ENCODE measurements at regions not wholly inside any gene's neighbourhood (a gene's known extent, or its start where the extent isn't known, plus 50 kb on each side); places are given as distances from the start of the nearest gene placed in this dataset.

DNA sequence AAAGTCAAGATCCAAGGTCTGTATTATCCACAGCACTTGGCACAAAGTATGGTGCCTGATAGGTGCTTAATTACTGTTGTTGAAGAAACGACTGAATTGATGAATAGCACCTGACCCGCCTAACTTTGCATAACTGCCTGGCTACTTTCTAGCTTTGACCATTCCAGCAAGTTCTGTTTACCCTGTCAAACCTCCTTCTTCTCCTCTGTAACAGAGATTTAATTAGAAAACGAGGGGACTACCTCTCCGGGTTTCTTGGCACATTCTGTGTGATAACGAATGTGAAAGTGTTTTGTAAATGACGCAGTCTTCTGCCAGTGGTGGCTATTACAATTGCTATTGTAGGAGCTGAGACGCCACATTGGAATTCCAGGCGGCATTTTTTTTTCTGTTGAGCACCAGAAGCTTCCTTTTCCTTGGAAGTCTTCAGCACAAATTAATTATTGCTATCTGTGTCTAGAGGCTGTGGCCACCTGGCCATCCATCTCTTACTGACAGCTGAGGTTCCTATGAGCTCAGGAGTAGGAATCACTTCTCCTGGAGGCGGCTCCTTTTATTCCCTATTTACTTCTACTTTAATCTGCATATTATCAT, 522.9 kb downstream of the HS3ST4 start:
- no peak overlapping the region for H3K4me3 Mint-ChIP-seq (ENCODE audit: low read depth, unreplicated experiment)
- no peak overlapping the region for H3K27ac Mint-ChIP-seq (ENCODE audit: unreplicated experiment)
- H3K36me3 Mint-ChIP-seq (ENCODE audit: insufficient read depth, unreplicated experiment) = no peaks in the 10 kb centered on the region
- no TSS peak for BruUV-seq (replicated peaks)
- H3K9me3 Mint-ChIP-seq (ENCODE audit: low read depth, unreplicated experiment) = peaks cover 17% of the 10 kb centered on the region
- intact Hi-C loops (cut with micrococcal nuclease; ENCODE audit: unreplicated experiment) = no loop called here
- H3K27me3 Mint-ChIP-seq (ENCODE audit: unreplicated experiment) = no peaks in the 10 kb centered on the region
- DNase-seq = no peak
- no peaks in the 10 kb centered on the region for H3K4me1 Mint-ChIP-seq (ENCODE audit: low read depth, unreplicated experiment)
- no peak for TF ChIP-seq CTCF (IDR thresholded peaks at IDR 0.05; ENCODE audit: unreplicated experiment)
- CTCF ChIA-PET = no interaction called here

GRCh38 chr16:26220894-26221293, 529.1 kb downstream of the HS3ST4 start:
- intact Hi-C loops (cut with micrococcal nuclease; ENCODE audit: unreplicated experiment) = no loop called here
- CTCF ChIA-PET = interaction anchor here (0.7 kb wide), 1 partner anchor 1329 kb away, joined by 3 read pairs; the partner anchor contains the start of gene KATNIP
- no peak overlapping the region for H3K4me3 Mint-ChIP-seq (ENCODE audit: low read depth, unreplicated experiment)
- no peaks in the 10 kb centered on the region for H3K27me3 Mint-ChIP-seq (ENCODE audit: unreplicated experiment)
- H3K4me1 Mint-ChIP-seq (ENCODE audit: low read depth, unreplicated experiment) = no peaks in the 10 kb centered on the region
- TF ChIP-seq CTCF (IDR thresholded peaks at IDR 0.05; ENCODE audit: unreplicated experiment) = no peak
- no peaks in the 10 kb centered on the region for H3K36me3 Mint-ChIP-seq (ENCODE audit: insufficient read depth, unreplicated experiment)
- no peak overlapping the region for H3K27ac Mint-ChIP-seq (ENCODE audit: unreplicated experiment)
- DNase-seq = no peak
- peaks cover 9% of the 10 kb centered on the region for H3K9me3 Mint-ChIP-seq (ENCODE audit: low read depth, unreplicated experiment)
- no TSS peak for BruUV-seq (replicated peaks)

DNA sequence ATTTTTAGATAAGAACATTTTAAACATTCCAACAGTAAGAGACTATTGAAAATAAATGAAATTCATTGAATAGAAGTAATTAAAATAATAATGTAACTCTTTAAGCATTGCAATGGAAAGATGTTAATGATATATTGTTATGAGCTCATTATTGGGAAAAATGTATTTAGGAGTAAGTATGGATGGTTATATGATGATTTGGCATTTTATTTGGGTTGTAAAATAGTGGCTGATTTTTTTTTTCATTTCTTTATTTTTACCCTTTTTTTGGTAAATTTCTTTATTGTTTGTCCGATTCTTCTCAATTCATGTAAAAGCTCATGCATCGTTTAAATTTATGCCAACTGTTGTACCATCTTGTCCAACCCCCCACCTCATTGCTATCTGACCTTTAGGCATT, 539.9 kb downstream of the HS3ST4 start:
- no peak overlapping the region for H3K27ac Mint-ChIP-seq (ENCODE audit: unreplicated experiment)
- CTCF ChIA-PET = no interaction called here
- peaks cover 11% of the 10 kb centered on the region for H3K9me3 Mint-ChIP-seq (ENCODE audit: low read depth, unreplicated experiment)
- no peaks in the 10 kb centered on the region for H3K27me3 Mint-ChIP-seq (ENCODE audit: unreplicated experiment)
- TF ChIP-seq CTCF (IDR thresholded peaks at IDR 0.05; ENCODE audit: unreplicated experiment) = no peak
- DNase-seq = no peak
- BruUV-seq (replicated peaks) = no TSS peak
- H3K4me3 Mint-ChIP-seq (ENCODE audit: low read depth, unreplicated experiment) = no peak overlapping the region
- H3K36me3 Mint-ChIP-seq (ENCODE audit: insufficient read depth, unreplicated experiment) = no peaks in the 10 kb centered on the region
- intact Hi-C loops (cut with micrococcal nuclease; ENCODE audit: unreplicated experiment) = no loop called here
- H3K4me1 Mint-ChIP-seq (ENCODE audit: low read depth, unreplicated experiment) = no peaks in the 10 kb centered on the region

DNA sequence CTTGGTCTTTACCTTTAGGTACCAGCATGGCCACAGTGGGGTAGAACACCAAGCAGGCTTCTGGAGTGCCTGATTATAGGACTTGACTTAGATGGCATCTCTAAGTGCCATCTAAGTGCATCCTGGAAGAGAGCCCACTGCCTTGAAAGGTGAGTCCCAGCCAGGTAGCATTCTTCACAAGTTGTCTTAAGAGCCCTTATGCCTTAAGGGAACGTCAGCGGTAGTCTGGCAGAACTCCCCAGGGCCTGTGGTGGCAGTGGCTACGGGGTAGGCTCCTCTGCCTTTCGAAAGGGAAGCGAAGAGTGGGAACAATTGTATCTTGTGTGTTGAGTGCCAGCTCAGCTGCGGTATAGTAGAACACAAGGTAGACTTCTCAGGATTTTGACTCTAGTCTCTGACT, 549.0 kb downstream of the HS3ST4 start:
- Mint-ChIP-seq H3K36me3 (ENCODE audit: insufficient read depth, unreplicated experiment) (no peaks in the 10 kb centered on the region), H3K27me3 (ENCODE audit: unreplicated experiment) (no peaks in the 10 kb centered on the region), H3K4me3 (ENCODE audit: low read depth, unreplicated experiment) (no peak overlapping the region), H3K27ac (ENCODE audit: unreplicated experiment) (no peak overlapping the region), H3K9me3 (ENCODE audit: low read depth, unreplicated experiment) (peaks cover 21% of the 10 kb centered on the region), H3K4me1 (ENCODE audit: low read depth, unreplicated experiment) (no peaks in the 10 kb centered on the region)
- CTCF ChIA-PET = no interaction called here
- no TSS peak for BruUV-seq (replicated peaks)
- TF ChIP-seq CTCF (IDR thresholded peaks at IDR 0.05; ENCODE audit: unreplicated experiment) = no peak
- intact Hi-C loops (cut with micrococcal nuclease; ENCODE audit: unreplicated experiment) = no loop called here
- DNase-seq = no peak

All from Calu3 (cell line).